HS-5 (cell line): ENCODE measurements at regions not wholly inside any gene's neighbourhood (a gene's known extent, or its start where the extent isn't known, plus 50 kb on each side); places are given as distances from the start of the nearest gene placed in this dataset.

Experiments
- DNase-seq: peaks from one replicate; pipeline ENCODE4 v3.0.0-alpha.2; 2012; ENCODE audit warnings: low read depth

- no peak for DNase-seq
Measured at GRCh38 chr6:119647309-119647708, 297.7 kb upstream of the MAN1A1 start.

- no peak for DNase-seq
Measured at GRCh38 chr6:119643876-119644275, 294.3 kb upstream of the MAN1A1 start.

DNA sequence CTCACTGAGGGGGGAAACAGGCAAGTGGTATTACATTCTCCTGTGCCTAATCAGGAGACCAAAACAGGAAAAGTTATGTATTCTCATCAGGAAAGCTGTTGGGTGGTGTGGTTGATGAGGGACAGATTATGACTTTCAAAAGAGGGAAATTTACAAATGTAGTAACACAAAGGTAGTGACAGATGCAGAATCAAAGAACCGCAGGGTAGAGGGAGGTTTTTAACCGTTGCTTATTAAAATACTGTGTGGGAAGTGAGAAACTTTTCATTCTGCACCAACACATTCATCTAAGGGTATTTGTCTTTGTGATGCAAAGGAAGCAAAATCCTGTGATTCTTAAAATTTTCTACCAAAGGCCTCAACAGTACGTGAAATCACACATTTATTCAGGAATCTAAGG is 288.2 kb upstream of the MAN1A1 start:
- DNase-seq, result no peak

DNA sequence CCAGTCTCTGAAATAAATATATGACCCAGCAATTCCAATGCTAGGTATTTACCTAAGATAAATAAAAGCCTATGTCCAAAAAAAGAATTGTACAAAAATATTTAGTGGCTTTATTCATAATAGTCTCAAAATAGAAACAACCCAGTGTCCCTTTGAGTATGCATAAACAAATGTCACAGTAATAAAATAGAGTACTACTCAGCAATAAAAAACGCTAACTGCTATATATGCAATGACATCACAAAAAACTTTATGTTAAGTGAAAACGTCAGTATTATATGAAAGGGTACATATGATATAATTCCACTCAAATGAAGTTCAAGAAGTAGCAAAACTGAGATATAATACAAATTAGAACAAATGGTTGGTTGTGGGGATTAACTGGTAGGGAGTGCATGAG is 286.5 kb upstream of the MAN1A1 start:
- DNase-seq, result no peak

GRCh38 chr6:119633461-119633860 is 283.9 kb upstream of the MAN1A1 start:
- no peak for DNase-seq

DNA sequence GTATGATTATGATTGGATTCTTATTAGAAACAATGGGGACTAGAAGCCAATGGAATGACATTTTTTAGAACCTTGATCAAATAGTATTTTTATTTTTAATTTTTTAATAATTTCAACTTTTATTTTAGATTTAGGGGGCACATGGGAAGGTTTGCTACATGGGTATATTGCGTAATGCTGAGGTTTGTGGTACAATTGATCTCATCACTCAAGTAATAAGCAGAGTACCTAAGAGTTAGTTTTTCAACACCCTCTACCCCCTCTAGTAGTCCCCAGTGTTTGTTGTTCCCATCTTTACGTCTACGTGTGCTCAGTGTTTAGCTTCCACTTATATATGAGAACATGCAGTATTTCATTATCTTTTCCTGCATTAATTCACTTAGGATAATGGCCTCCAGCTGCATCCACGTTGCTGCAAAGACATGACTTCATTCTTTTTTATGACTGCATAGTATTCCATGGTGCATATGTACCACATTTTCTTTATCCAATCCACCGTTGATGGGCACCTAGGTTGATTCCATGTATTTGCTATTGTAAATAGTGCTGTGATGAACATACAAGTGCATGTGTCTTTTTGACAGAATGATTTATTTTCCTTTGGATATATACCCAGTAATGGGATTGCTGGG is 281.1 kb upstream of the MAN1A1 start:
- DNase-seq, result no peak

DNA sequence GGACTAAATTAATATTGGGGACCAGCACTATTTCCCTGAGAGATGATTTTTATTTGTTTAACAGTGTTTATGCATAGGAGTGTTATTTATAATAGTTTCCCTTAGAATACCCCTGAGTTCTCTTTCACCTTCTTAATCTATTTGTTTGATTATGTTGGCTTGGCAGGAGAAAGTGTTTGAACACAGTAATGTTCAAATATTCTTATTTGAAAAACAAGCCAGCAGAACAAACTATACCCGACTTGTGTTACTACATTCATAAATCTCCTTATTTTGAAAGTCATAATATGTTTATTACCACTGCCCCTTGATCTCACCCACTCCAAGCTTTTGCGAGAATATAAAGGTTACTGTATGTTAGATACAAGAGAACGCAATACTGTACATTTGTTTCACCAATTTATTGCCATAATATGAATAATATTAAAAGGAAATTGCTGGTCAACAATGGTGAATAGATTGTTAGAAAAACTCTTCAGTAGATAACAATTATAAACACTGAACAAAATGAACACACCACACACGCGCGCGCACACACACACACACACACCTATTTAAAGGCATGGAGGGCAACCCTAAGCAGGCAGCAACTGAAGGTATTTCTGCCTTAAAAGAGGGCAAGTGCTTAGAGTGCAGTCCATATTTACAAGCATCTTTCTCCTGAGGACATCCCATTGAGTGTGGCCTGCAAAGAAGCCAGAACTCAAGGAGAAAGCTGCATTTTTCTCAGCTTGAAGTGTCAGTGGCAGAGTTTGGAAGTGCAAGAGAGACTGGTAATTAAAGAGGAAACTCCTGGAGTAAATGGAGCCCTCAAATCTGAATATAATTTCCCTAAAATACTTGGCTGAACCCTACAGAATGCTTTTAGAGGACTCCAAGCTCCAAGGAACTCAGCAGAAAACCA is 279.4 kb upstream of the MAN1A1 start:
- no peak for DNase-seq

DNA sequence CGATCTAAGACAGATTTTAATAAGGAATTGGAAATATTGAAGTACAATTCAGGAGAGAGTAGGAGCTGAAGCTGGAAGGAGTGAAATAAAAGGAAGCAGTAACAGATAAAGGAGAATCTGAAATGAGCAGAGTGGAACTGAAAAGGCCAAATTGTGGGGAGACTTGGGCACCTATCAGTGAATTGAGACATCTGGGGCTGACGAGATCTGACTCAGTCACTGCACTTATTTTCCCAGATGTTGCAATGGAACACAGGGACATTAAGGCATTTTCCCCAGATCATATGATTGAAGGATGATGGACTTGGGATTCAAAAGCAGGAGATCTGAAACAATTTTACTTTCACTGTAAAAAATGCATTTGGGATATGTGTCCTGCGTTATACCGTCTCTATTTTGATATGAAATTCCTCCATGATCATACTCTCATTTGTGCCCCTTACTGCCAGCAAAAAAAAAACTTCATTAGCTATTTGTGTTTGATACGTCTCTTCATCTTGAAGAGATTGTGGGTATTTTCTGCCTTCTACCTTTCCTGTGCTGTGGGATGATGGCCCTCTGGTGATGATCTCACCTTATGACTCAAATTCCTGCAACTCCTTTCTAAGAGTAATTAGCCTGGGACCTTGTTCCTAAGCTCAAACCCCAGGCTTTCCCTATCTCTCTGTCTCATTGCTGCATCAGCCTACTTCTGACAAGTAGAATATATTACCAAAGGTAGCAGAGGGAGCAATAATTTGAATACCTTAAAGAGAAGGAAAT is 278.5 kb upstream of the MAN1A1 start:
- peak; percentile 36 for DNase-seq

- no peak for DNase-seq
Measured at GRCh38 chr6:119626884-119627619, 277.5 kb upstream of the MAN1A1 start.

- peak; percentile 92 for DNase-seq
Measured at GRCh38 chr6:119620846-119621555, 271.4 kb upstream of the MAN1A1 start.

- no peak for DNase-seq
Measured at GRCh38 chr6:119614138-119614537, 264.6 kb upstream of the MAN1A1 start.

GRCh38 chr6:119612911-119613381 is 263.4 kb upstream of the MAN1A1 start:
- DNase-seq, result no peak

DNA sequence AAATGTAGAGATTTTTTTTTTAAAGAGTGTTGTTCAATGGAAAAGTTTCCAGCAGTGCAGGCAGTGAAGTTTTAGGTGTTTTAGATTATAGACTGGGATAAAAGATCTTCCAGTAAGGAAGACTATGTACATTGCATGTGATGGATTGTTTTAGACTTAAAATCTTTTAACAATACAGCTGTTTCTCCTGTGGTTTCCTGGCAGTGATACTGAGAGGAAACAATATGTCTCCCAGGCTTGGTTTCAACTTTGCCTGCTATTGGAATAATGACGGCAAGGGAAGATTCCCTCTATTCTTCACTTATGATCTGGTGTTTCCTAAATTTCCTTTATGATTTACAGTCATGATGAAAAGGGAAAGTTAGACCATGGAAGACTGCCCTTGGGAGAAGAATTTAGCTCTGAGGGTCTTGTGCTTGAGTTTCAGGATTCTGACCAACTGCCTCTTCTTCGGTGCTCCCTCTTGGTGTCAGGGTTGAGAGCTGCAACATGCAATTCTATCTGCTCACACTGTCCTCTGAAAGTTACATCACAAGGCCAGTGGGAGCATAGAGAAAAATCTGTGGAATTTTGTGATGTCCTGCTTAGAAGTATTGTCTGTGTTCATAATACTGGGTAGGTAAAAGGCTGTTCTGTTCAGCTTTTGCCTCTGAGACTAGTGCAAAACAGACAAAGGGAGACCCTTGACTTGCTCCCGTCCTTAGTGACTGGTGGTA is 262.8 kb upstream of the MAN1A1 start:
- no peak for DNase-seq

DNA sequence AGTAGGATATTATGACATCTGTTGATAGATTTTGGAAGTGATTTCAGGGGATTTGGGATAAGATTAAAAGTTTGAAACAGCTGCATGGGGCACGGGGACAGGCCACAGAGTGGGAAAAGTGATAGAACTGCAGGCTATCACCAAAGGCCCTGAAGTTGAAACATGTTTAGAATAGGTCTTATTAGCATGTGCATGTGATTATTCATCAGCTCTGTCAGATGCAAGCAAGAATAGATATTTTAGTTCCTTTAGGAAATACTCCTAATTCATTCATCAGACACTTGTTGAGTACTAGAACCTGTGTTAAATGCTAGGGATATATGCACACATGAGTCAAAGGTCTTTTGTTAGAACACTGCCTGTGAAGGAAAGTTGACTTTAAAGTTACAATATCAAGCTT is 261.2 kb upstream of the MAN1A1 start:
- no peak for DNase-seq

DNA sequence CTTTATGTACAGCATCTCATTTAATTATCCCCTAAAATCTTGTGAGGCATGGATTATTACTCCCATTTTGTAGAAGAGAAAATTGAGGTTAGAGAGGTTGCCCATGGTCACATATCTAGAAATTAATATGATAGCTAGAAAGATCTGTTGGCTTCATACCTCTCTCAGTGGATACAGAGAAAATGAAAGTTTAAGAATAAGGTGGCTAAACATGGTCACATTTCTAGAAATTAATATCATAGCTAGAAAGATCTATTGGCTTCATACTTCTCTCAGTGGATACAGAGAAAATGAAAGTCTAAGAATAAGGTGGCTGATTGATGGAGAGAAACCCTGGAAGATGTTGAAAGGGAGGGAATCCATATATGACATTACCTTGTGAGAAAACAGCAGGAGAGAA is 260.7 kb upstream of the MAN1A1 start:
- DNase-seq, result no peak

DNA sequence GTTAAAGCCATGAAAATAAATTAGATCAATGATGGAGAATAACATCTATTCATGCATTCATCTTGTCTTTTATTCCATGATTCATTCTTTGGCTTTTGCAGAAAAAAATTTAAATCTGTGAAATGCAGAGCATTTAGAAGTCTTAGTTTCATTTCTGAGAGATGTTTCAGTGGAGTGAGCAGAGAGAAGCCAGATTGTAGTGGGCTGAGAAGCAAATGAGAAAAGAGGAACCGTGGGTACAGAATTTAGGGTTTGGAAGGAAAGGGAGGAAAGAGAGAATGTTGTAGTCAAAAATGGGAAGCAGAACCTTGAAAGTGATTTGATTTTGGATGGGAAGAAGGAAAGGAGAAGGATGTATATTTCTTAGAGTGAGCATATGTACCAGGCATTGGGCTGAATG is 260.3 kb upstream of the MAN1A1 start:
- no peak for DNase-seq

DNA sequence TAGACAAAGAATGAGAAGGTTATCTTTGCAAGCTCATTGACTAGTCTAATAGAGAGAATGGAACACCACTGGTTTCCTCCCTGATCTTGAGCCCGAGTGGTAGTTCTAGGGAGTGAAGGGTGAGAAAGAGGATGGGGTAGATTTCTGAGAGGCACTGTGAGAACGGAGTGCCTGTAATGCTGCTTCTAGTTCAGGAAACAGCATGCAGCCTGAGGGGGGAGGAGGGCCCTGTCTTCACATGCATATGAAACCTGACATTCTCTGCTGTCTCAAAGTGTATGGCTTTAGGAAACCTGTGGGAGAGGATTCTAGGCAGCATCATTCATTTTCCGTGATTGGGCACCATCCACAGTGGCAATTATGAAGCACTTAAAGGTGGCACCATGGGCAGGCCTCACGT is 259.4 kb upstream of the MAN1A1 start:
- no peak for DNase-seq

- no peak for DNase-seq
Measured at GRCh38 chr6:119604124-119604523, 254.6 kb upstream of the MAN1A1 start.

DNA sequence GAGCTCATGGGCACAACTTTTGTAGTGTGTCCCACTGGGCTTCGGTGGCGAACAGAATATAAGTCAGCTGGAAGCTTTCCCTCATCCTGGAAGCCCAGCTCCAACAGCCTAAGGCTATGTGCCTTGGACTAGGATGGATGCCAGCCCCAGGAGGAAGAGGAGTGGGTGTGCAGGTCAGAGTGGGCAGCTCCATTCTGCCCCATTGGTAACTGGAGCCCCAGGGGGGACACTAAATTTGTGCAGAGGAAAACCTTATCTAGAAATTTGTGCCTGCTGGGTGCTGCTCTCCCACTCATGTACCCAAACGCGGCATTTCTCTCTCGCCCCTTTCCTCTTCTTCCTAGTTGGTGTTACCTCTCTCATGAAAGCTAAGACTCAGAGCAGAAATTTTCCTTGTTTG is 253.9 kb upstream of the MAN1A1 start:
- DNase-seq, result no peak
